GM20000 (cell line): ENCODE measurements at regions not wholly inside any gene's neighbourhood (a gene's known extent, or its start where the extent isn't known, plus 50 kb on each side); places are given as distances from the start of the nearest gene placed in this dataset.

Source experiments
- DNase-seq: peaks from one replicate; pipeline ENCODE4 v3.0.0; 2012; ENCODE audit warnings: low spot score
- CTCF ChIP-seq: IDR thresholded peaks from 2 replicates; pipeline ENCODE4 v1.5.1; 2012; ENCODE audit warnings: mild to moderate bottlenecking, control low read depth; ENCODE audit errors: extremely low read depth, missing control alignments

GRCh38 chr10:36110097-36110496 lies 468.0 kb upstream of the FZD8 start:
- TF ChIP-seq CTCF = no peak
- no peak for DNase-seq

GRCh38 chr10:36109399-36110023 lies 467.4 kb upstream of the FZD8 start:
- no peak for TF ChIP-seq CTCF

GRCh38 chr10:36097696-36098095 lies 455.6 kb upstream of the FZD8 start:
- no peak for DNase-seq
- TF ChIP-seq CTCF = no peak

More at GRCh38 chr10:36109399-36110023, 467.4 kb upstream of the FZD8 start:
- no peak for DNase-seq

- TF ChIP-seq CTCF = no peak
- no peak for DNase-seq
Observed at GRCh38 chr10:36096576-36096975, 454.5 kb upstream of the FZD8 start.

- DNase-seq = no peak
Observed at GRCh38 chr10:36094096-36094495, 452.0 kb upstream of the FZD8 start.

GRCh38 chr10:36092116-36092515 lies 450.0 kb upstream of the FZD8 start:
- no peak for DNase-seq
- TF ChIP-seq CTCF = no peak

More at GRCh38 chr10:36094096-36094495, 452.0 kb upstream of the FZD8 start:
- no peak for TF ChIP-seq CTCF

GRCh38 chr10:36091007-36091406 lies 448.9 kb upstream of the FZD8 start:
- DNase-seq = no peak
- no peak for TF ChIP-seq CTCF
